HEK293T (cell line): ENCODE measurements at regions not wholly inside any gene's neighbourhood (a gene's known extent, or its start where the extent isn't known, plus 50 kb on each side); places are given as distances from the start of the nearest gene placed in this dataset.

ENCODE experiments used
- CTCF ChIA-PET: fragments of 350-600 bp; formaldehyde crosslinking; extraction: SDS; loops from one replicate; lab custom pipeline; 2021; ENCODE audit warnings: antibody characterized with exemption, inconsistent platforms; lab: Yijun Ruan, JAX
- POLR2A ChIA-PET: fragments of 350-600 bp; formaldehyde crosslinking; extraction: SDS; loops from one replicate; lab custom pipeline; 2020; ENCODE audit warnings: antibody characterized with exemption, inconsistent platforms; lab: Yijun Ruan, JAX
- DNase-seq: peaks from one replicate; pipeline ENCODE4 v3.0.0; 2012; ENCODE audit warnings: mixed read lengths; ENCODE audit errors: extremely low spot score
- ARNT ChIP-seq: fragments of 450-650 bp; IDR thresholded peaks from 2 replicates; pipeline ENCODE4 v1.6.1; 2017; ENCODE audit warnings: mild to moderate bottlenecking
- BHLHE40 ChIP-seq: fragments of 450-650 bp; IDR thresholded peaks from 2 replicates; pipeline ENCODE4 v1.6.1; 2016; ENCODE audit warnings: mild to moderate bottlenecking, moderate library complexity, borderline replicate concordance
- CTBP1 ChIP-seq: fragments of 450-650 bp; IDR thresholded peaks from 2 replicates; pipeline ENCODE4 v1.6.1; 2016; ENCODE audit warnings: borderline replicate concordance
- ELF4 ChIP-seq: fragments of 450-650 bp; IDR thresholded peaks from 2 replicates; pipeline ENCODE4 v1.6.1; 2017; ENCODE audit warnings: antibody characterized with exemption
- FOXA1 ChIP-seq: fragments of 450-650 bp; IDR thresholded peaks from 2 replicates; pipeline ENCODE4 v1.6.1; 2016; ENCODE audit warnings: mild to moderate bottlenecking
- FOXK2 ChIP-seq: fragments of 450-650 bp; IDR thresholded peaks from 2 replicates; pipeline ENCODE4 v1.6.1; 2016; ENCODE audit warnings: mild to moderate bottlenecking
- FOXM1 ChIP-seq: fragments of 450-650 bp; IDR thresholded peaks from 2 replicates; pipeline ENCODE4 v1.6.1; 2017; ENCODE audit warnings: mild to moderate bottlenecking, borderline replicate concordance
- HDGF ChIP-seq: fragments of 450-650 bp; IDR thresholded peaks from 2 replicates; pipeline ENCODE4 v1.6.1; 2017; ENCODE audit warnings: antibody characterized with exemption, borderline replicate concordance
- L3MBTL2 ChIP-seq: fragments of 450-650 bp; conservative IDR thresholded peaks from 2 replicates; pipeline ENCODE4 v1.6.1; 2016; ENCODE audit warnings: mild to moderate bottlenecking
- LEF1 ChIP-seq: fragments of 450-650 bp; IDR thresholded peaks from 2 replicates; pipeline ENCODE4 v1.6.1; 2017; ENCODE audit warnings: mild to moderate bottlenecking, borderline replicate concordance
- NFRKB ChIP-seq: fragments of 450-650 bp; IDR thresholded peaks from 2 replicates; pipeline ENCODE4 v1.6.1; 2016; ENCODE audit warnings: mild to moderate bottlenecking, moderate library complexity
- SP1 ChIP-seq: fragments of 450-650 bp; IDR thresholded peaks from 2 replicates; pipeline ENCODE4 v1.6.1; 2017
- SUZ12 ChIP-seq: fragments of 450-650 bp; IDR thresholded peaks from 2 replicates; pipeline ENCODE4 v1.6.1; 2016; ENCODE audit warnings: mild to moderate bottlenecking
- TARDBP ChIP-seq: fragments of 450-650 bp; IDR thresholded peaks from 2 replicates; pipeline ENCODE4 v1.6.1; 2016
- ZNF384 ChIP-seq: fragments of 450-650 bp; IDR thresholded peaks from 2 replicates; pipeline ENCODE4 v1.6.1; 2016
- TF ChIP-seq, protein P1 (sequence below): fragments of 450-650 bp; IDR thresholded peaks from 2 replicates; pipeline ENCODE4 v1.6.1; 2016

DNA sequence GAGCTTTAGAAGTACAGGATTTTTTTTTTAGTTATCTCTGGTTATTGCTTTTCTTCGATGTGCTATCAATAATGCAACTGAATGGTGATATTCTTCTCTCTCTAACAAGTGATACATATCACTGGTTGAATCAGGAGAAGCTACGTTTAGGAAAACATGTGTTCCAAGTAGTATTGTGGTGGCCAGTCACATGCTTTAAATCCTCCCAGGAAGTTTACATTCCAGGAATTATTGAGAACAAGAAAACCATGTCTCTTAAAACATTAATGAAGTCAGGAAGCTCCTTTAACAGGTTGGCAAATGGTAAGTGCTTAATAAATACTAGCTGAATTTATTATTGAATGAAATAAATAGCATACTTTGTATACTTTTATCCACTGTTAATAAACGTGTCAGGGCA, 371.1 kb downstream of the BCKDHB start:
- POLR2A ChIA-PET, result no interaction called here
- TF ChIP-seq TARDBP, result no peak
- no peak for TF ChIP-seq ARNT
- TF ChIP-seq SP1, result no peak
- no peak for TF ChIP-seq CTBP1
- no peak for TF ChIP-seq HDGF
- no peak for TF ChIP-seq LEF1
- no peak for TF ChIP-seq ELF4
- TF ChIP-seq L3MBTL2, result no peak
- TF ChIP-seq BHLHE40, result no peak
- TF ChIP-seq FOXM1, result no peak
- TF ChIP-seq FOXA1, result no peak
- DNase-seq, result no peak
- CTCF ChIA-PET, result no interaction called here

DNA sequence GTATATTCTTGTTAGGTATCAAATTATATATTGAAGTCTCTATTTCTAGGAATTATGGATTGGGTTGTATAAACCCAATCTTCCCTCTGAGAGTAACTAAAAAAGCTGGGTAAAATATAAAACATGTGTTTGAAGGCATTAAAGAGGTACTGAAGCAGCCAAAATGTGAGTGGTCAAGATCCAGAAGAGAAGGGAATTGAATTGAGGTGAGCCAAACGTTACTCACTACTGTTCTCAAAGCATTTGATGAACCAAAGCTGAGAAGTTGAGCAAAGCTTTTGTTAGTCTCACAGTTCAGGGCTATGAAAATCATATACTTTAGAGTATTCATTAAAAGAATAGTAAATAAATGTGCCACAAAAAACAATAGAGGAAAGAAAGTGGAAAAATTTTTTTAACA, 365.8 kb downstream of the BCKDHB start:
- TF ChIP-seq SUZ12, result no peak
- no peak for TF ChIP-seq CTBP1
- TF ChIP-seq LEF1, result no peak
- no peak for TF ChIP-seq FOXA1
- TF ChIP-seq FOXK2, result no peak
- TF ChIP-seq ARNT, result no peak
- TF ChIP-seq SP1, result no peak
- no peak for TF ChIP-seq BHLHE40
- TF ChIP-seq ELF4, result no peak
- TF ChIP-seq ZNF384, result no peak
- no peak for TF ChIP-seq TARDBP
- ChIA-PET CTCF (no interaction called here), POLR2A (no interaction called here)
- DNase-seq, result no peak

DNA sequence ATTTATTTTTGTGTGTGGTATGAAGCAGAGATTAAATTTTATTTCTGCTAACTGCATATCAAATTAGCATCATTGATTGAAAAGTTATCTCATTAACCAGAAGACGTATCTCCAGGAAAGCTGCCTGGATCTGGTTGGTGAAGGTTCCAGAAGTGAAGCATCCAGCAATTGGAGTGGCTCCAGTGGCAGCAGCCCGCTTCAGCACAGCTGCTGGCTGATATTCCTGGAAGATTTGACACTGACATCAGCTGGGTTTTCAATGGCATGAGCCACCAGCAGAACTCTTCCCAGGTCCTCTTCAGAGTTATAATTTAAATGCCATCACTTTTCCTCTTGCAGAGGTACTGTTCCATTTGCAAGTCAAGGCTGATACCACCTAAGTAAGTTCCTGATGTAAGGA, 363.5 kb downstream of the BCKDHB start:
- ChIA-PET CTCF (no interaction called here), POLR2A (no interaction called here)
- TF ChIP-seq L3MBTL2 (no peak), TARDBP (no peak), HDGF (no peak), FOXA1 (no peak), NFRKB (no peak), FOXM1 (no peak), ELF4 (no peak), BHLHE40 (no peak), FOXK2 (no peak), SP1 (no peak), ARNT (no peak), ZNF384 (no peak), LEF1 (no peak)
- TF ChIP-seq, protein P1, sequence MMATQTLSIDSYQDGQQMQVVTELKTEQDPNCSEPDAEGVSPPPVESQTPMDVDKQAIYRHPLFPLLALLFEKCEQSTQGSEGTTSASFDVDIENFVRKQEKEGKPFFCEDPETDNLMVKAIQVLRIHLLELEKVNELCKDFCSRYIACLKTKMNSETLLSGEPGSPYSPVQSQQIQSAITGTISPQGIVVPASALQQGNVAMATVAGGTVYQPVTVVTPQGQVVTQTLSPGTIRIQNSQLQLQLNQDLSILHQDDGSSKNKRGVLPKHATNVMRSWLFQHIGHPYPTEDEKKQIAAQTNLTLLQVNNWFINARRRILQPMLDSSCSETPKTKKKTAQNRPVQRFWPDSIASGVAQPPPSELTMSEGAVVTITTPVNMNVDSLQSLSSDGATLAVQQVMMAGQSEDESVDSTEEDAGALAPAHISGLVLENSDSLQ, result no peak
- DNase-seq, result no peak

DNA sequence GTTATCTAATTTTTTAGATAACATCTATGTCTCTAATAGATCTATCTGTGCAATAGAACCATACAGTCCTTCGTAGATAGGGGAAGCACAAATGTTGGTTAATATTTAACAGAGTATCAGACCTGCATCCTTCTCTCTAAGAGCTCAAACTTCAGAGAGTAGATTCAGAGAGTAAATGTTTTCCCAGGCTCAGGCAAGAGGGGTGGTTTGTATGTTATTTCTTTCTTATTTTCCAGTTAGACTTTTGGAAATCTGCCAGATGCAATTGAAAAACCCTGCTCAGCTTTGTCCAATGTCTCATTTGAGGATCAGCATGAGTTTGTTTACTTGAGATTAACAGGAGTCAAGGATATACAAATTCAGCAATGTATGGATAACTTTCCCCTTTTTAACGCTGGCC, 361.9 kb downstream of the BCKDHB start:
- CTCF ChIA-PET, result no interaction called here
- no peak for DNase-seq
- TF ChIP-seq ELF4 (no peak), ARNT (no peak), FOXK2 (no peak), BHLHE40 (no peak), FOXA1 (no peak), LEF1 (no peak), ZNF384 (no peak), L3MBTL2 (no peak), NFRKB (no peak), FOXM1 (no peak), HDGF (no peak), SUZ12 (no peak), CTBP1 (no peak), SP1 (no peak)
- POLR2A ChIA-PET, result no interaction called here

DNA sequence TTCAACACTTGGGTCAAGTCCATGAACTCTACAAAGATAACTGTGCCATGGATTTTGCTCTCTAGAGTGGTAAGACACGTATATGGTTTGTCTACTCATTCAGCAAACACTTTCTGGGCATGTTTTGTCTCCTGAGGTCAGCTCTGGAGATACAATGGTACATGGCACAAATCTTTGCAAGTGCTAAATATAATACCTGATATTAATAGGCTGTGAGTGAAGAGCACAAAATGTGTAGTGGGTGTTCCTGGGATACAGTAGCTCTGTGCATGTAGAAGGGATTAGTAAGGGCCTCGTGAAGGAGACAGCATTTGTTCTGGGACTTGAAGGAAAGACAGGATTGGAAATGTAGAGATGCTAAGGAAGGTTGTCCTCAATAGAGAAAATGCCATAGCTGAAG, 360.9 kb downstream of the BCKDHB start:
- DNase-seq, result no peak
- POLR2A ChIA-PET, result no interaction called here
- CTCF ChIA-PET, result no interaction called here
- no peak for TF ChIP-seq FOXA1
- TF ChIP-seq LEF1, result no peak
- TF ChIP-seq NFRKB, result no peak
- TF ChIP-seq BHLHE40, result no peak

DNA sequence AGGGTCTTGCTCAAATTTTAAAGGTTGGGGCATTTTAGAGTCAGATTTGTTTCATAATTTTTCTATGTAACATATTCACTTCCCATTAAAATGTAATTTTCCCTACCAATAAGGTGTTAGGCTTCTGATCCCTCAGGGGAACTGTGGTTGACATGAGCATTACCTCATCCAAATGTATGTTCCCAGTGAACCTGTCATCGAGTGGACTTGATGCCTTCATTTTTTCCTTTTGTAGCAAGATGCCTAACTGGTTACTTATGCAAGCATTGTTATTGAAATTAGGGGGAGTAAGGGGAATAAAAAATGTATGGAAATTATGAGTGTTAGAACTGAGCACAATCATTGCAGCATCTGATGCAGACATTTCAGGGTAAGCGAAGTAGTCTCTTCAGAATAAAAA, 360.5 kb downstream of the BCKDHB start:
- no peak for DNase-seq
- CTCF ChIA-PET, result no interaction called here
- POLR2A ChIA-PET, result no interaction called here
- TF ChIP-seq TARDBP, result no peak
- TF ChIP-seq ARNT, result no peak
- TF ChIP-seq, protein P1, result no peak
- TF ChIP-seq ELF4, result no peak
- TF ChIP-seq FOXA1, result no peak
- no peak for TF ChIP-seq CTBP1
- TF ChIP-seq LEF1, result no peak
- TF ChIP-seq SUZ12, result no peak
- TF ChIP-seq L3MBTL2, result no peak
- no peak for TF ChIP-seq BHLHE40
- TF ChIP-seq FOXM1, result no peak
- no peak for TF ChIP-seq ZNF384
- TF ChIP-seq FOXK2, result no peak
- TF ChIP-seq SP1, result no peak
- TF ChIP-seq HDGF, result no peak
- TF ChIP-seq NFRKB, result no peak

DNA sequence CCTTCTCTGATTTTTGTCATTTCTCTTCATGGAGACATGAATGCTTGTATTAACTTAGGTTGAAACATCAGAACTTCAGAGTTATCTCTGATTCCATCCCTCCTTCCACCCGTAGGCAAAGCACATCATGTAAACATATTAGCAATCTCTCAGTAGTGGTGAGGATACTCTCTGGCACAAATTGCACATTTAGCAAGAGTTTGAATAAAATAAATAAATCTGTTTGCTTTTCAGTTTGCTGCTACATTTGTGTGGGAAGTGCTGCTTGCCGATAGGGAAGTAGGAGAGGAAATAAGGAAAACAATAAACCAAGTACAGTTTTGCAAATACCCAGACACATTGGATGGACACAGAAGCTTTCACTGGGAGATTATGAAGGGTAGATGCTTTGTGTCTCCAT, 359.0 kb downstream of the BCKDHB start:
- no peak for DNase-seq
- ChIA-PET POLR2A (no interaction called here), CTCF (no interaction called here)
- TF ChIP-seq TARDBP (no peak), FOXA1 (no peak), BHLHE40 (no peak), CTBP1 (no peak), ARNT (no peak), FOXK2 (no peak), SUZ12 (no peak), ELF4 (no peak), HDGF (no peak), SP1 (no peak), LEF1 (no peak), L3MBTL2 (no peak), FOXM1 (no peak), NFRKB (no peak)
- TF ChIP-seq, protein P1, result no peak
